Fibroblast of villous mesenchyme (primary cell): ENCODE measurements at regions not wholly inside any gene's neighbourhood (a gene's known extent, or its start where the extent isn't known, plus 50 kb on each side); places are given as distances from the start of the nearest gene placed in this dataset.

Experiments
- DNase-seq: peaks from one replicate; pipeline ENCODE4 v3.0.0-alpha.2; 2010; ENCODE audit warnings: low read depth
- H3K4me3 ChIP-seq: 2 replicates; pipeline ENCODE4 v1.5.1; 2011; ENCODE audit warnings: low read depth, mild to moderate bottlenecking, low read length
- TF ChIP-seq, protein P1 (sequence below): IDR thresholded peaks from 2 replicates; pipeline ENCODE4 v1.5.1; 2012; ENCODE audit warnings: low read depth, mild to moderate bottlenecking, low read length; ENCODE audit not compliant: insufficient read depth

- no peak overlapping the region for H3K4me3 ChIP-seq
- no peak for DNase-seq
- TF ChIP-seq, protein P1, sequence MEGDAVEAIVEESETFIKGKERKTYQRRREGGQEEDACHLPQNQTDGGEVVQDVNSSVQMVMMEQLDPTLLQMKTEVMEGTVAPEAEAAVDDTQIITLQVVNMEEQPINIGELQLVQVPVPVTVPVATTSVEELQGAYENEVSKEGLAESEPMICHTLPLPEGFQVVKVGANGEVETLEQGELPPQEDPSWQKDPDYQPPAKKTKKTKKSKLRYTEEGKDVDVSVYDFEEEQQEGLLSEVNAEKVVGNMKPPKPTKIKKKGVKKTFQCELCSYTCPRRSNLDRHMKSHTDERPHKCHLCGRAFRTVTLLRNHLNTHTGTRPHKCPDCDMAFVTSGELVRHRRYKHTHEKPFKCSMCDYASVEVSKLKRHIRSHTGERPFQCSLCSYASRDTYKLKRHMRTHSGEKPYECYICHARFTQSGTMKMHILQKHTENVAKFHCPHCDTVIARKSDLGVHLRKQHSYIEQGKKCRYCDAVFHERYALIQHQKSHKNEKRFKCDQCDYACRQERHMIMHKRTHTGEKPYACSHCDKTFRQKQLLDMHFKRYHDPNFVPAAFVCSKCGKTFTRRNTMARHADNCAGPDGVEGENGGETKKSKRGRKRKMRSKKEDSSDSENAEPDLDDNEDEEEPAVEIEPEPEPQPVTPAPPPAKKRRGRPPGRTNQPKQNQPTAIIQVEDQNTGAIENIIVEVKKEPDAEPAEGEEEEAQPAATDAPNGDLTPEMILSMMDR = no peak
These were observed 108.3 kb upstream of the CNTNAP2 start for GRCh38 chr7:146008293-146008692.

- DNase-seq = no peak
- H3K4me3 ChIP-seq = no peak overlapping the region
- TF ChIP-seq, protein P1 = no peak
These were observed 111.8 kb upstream of the CNTNAP2 start for GRCh38 chr7:146004805-146005204.

- no peak for DNase-seq
- H3K4me3 ChIP-seq = no peak overlapping the region
- TF ChIP-seq, protein P1 = no peak
These were observed 114.0 kb upstream of the CNTNAP2 start for GRCh38 chr7:146002431-146003078.

- H3K4me3 ChIP-seq = no peak overlapping the region
- TF ChIP-seq, protein P1 = no peak
- DNase-seq = no peak
These were observed 114.6 kb upstream of the CNTNAP2 start for GRCh38 chr7:146002008-146002407.

GRCh38 chr7:146000882-146001281 is 115.7 kb upstream of the CNTNAP2 start:
- DNase-seq = no peak
- H3K4me3 ChIP-seq = no peak overlapping the region
- TF ChIP-seq, protein P1 = no peak

- H3K4me3 ChIP-seq = no peak overlapping the region
- TF ChIP-seq, protein P1 = no peak
These were observed 127.1 kb upstream of the CNTNAP2 start for GRCh38 chr7:145989469-145989868.

More at GRCh38 chr7:145989469-145989868, 127.1 kb upstream of the CNTNAP2 start:
- no peak for DNase-seq
